ENCODE measurements at regions not wholly inside any gene's neighbourhood (a gene's known extent, or its start where the extent isn't known, plus 50 kb on each side); places are given as distances from the start of the nearest gene placed in this dataset.

- TF ChIP-seq YY1 (IDR thresholded peaks at IDR 0.05; ENCODE audit: insufficient read depth, insufficient read length), result no peak
- no peak for TF ChIP-seq ZNF274 (IDR thresholded peaks at IDR 0.05; ENCODE audit: low read depth, low read length)
Observed at GRCh38 chrX:25640276-25640675, 497.9 kb upstream of the MAGEB18 start.
